ENCODE measurements at regions not wholly inside any gene's neighbourhood (a gene's known extent, or its start where the extent isn't known, plus 50 kb on each side); places are given as distances from the start of the nearest gene placed in this dataset.

DNA sequence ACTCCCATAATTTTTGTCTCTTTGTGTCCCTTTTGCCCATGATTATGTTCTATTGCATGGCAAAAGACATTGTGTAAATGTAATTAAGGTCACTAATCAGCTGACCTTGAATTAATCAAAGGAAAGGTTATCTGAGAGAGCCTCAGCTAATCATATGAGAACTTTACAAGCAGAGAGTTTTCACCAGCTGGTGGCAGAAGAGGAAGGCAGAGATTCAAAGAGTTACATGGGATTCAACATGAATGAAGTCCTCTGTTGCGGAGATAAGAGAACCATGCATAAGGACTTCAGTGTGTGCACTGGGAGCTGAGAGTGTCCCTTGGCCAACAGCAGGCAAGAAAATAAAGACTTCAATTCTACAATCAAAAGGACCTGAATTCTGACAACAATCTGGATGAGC lies 494.1 kb upstream of the ARID1B start:
- H3K27me3 ChIP-seq (ENCODE audit: control insufficient read depth, insufficient read depth, low read length), result no peaks in the 10 kb centered on the region
- H3K4me3 ChIP-seq (ENCODE audit: low read depth, low read length), result no peak overlapping the region
- H3K36me3 ChIP-seq (ENCODE audit: control insufficient read depth, insufficient read depth, low read length), result no peaks in the 10 kb centered on the region
- FAIRE-seq (no peak), DNase-seq (ENCODE audit: low read depth) (no peak)
- TF ChIP-seq, protein P1, sequence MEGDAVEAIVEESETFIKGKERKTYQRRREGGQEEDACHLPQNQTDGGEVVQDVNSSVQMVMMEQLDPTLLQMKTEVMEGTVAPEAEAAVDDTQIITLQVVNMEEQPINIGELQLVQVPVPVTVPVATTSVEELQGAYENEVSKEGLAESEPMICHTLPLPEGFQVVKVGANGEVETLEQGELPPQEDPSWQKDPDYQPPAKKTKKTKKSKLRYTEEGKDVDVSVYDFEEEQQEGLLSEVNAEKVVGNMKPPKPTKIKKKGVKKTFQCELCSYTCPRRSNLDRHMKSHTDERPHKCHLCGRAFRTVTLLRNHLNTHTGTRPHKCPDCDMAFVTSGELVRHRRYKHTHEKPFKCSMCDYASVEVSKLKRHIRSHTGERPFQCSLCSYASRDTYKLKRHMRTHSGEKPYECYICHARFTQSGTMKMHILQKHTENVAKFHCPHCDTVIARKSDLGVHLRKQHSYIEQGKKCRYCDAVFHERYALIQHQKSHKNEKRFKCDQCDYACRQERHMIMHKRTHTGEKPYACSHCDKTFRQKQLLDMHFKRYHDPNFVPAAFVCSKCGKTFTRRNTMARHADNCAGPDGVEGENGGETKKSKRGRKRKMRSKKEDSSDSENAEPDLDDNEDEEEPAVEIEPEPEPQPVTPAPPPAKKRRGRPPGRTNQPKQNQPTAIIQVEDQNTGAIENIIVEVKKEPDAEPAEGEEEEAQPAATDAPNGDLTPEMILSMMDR (IDR thresholded peaks at IDR 0.05; ENCODE audit: insufficient read depth, low read length, severe bottlenecking), result no peak

DNA sequence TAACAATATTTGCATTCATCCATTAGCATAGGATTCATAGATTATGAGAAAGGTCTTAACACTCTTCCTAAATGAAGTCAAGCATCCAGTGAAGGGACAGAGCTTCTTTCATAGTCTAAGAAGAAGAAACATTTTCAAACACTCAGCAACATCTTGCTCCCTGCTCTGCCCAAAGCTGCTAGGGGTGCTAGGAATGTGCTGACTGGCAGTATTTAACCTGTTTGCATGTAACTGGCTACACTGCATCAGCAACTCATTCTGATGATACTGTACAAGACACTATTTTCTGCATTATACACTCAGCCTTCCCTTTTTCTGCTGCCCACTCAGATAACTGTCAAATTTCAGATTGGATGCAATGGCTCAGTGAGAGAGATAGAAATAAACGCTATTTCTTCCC lies 495.1 kb upstream of the ARID1B start:
- DNase-seq (ENCODE audit: low read depth) (no peak), FAIRE-seq (no peak)
- TF ChIP-seq, protein P1 (IDR thresholded peaks at IDR 0.05; ENCODE audit: insufficient read depth, low read length, severe bottlenecking), result no peak
- no peaks in the 10 kb centered on the region for H3K36me3 ChIP-seq (ENCODE audit: control insufficient read depth, insufficient read depth, low read length)
- no peak overlapping the region for H3K4me3 ChIP-seq (ENCODE audit: low read depth, low read length)
- H3K27me3 ChIP-seq (ENCODE audit: control insufficient read depth, insufficient read depth, low read length), result no peaks in the 10 kb centered on the region

DNA sequence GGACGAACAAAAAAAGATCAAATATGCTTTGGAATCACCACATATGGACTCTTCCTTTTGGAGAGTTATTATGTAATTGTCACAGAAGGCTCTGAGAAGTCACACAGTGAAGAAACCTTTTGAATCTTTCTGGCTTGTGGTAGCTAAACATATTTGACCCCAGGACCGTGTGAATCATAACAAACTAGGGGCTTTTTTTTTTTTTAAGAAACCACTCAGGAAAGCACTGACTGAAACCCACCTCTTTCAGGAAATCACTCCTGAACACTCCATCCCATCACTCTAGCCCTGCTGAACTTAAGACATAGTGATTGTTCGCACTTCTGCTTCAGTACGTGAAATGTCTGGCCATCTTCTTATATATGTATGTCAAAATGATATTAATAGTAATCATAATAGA lies 495.9 kb upstream of the ARID1B start:
- FAIRE-seq (no peak), DNase-seq (ENCODE audit: low read depth) (no peak)
- H3K36me3 ChIP-seq (ENCODE audit: control insufficient read depth, insufficient read depth, low read length), result no peaks in the 10 kb centered on the region
- H3K27me3 ChIP-seq (ENCODE audit: control insufficient read depth, insufficient read depth, low read length), result no peaks in the 10 kb centered on the region
- TF ChIP-seq, protein P1 (IDR thresholded peaks at IDR 0.05; ENCODE audit: insufficient read depth, low read length, severe bottlenecking), result no peak
- H3K4me3 ChIP-seq (ENCODE audit: low read depth, low read length), result no peak overlapping the region

DNA sequence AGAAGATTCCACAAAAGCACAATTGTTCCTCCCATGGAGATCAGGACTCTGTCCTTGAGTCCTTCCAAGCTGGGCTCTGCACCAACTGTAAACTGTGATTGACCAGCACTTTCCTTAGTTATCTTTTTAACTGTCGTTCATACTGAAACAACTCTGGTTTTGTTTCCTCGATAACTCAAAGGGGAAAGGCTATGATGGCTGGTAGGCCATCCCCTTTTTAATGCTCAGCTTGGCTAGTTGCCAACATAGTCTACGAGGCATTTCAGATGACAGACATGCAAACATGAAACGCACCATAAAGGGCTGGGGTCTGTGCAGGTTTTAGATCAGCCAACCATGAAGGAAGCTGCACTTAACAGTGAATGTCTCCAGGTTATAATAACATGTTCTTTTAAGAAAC lies 497.1 kb upstream of the ARID1B start:
- Histone ChIP-seq H3K36me3 (ENCODE audit: control insufficient read depth, insufficient read depth, low read length) (no peaks in the 10 kb centered on the region), H3K27me3 (ENCODE audit: control insufficient read depth, insufficient read depth, low read length) (no peaks in the 10 kb centered on the region), H3K4me3 (ENCODE audit: low read depth, low read length) (no peak overlapping the region)
- DNase-seq (ENCODE audit: low read depth) (no peak), FAIRE-seq (no peak)
- TF ChIP-seq, protein P1 (IDR thresholded peaks at IDR 0.05; ENCODE audit: insufficient read depth, low read length, severe bottlenecking), result no peak

DNA sequence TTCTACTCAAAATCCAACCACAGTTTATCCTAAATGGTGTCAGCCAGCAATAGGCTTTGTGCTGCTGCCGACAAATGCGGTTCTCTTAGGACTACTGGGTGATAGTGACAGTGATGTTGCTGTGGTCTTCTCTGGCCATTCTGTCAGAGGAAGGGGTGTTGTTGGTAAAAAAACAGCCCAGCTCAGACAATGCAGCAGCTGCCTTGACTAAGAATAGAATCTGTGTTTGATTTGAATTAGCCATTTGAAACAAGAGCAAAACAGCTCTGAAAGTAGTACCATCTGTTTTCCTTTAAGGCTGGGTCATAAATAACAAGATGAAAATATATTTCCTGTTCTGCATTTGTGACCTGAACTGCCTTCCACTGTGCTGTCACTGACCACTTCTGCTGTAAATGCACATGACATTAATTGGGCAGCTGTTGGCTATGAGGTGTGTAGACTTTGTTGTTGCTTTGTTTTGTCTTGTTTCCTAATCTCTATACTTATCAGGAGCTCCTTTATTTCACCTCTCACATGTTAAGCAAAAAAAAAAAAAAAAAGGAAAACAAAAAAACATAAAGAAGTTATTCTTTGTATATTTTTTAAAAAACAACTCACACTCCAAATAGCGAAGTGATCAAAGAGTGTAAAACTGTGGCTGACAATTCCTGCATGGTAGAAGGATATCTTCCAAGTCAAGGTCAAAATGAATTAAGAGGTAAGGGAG lies 497.8 kb upstream of the ARID1B start:
- Histone ChIP-seq H3K36me3 (ENCODE audit: control insufficient read depth, insufficient read depth, low read length) (no peaks in the 10 kb centered on the region), H3K27me3 (ENCODE audit: control insufficient read depth, insufficient read depth, low read length) (no peaks in the 10 kb centered on the region), H3K4me3 (ENCODE audit: low read depth, low read length) (no peak overlapping the region)
- TF ChIP-seq, protein P1 (IDR thresholded peaks at IDR 0.05; ENCODE audit: insufficient read depth, low read length, severe bottlenecking), result no peak
- DNase-seq (ENCODE audit: low read depth) (no peak), FAIRE-seq (no peak)
